Aorta (tissue), 5 donors: ENCODE measurements at regions not wholly inside any gene's neighbourhood (a gene's known extent, or its start where the extent isn't known, plus 50 kb on each side); places are given as distances from the start of the nearest gene placed in this dataset.

Experiments used
- ATAC-seq: fragments of 200-7000 bp; cut with Tn5 transposase; one replicate; pipeline ENCODE4 v1.9.1; 2022; ENCODE audit warnings: moderate library complexity; ENCODE audit not compliant: low FRiP score
- DNase-seq, 2 donors: peaks; one replicate each; pipeline ENCODE4 v3.0.0-alpha.2; 2020
- H3K27ac ChIP-seq, 2 donors: one replicate each; pipeline ENCODE4 v1.5.1; 2013; ENCODE audit warnings: low read length in 2 of 2, mild to moderate bottlenecking in 2 of 2, moderate library complexity in 2 of 2, control low read depth in 1 of 2, inconsistent platforms in 1 of 2, low read depth in 1 of 2
- H3K27me3 ChIP-seq, 2 donors: one replicate each; pipeline ENCODE4 v1.6.1; 2013; ENCODE audit warnings: control low read depth in 1 of 2, low read length in 1 of 2, mild to moderate bottlenecking in 1 of 2, moderate library complexity in 1 of 2; ENCODE audit not compliant: insufficient read depth in 2 of 2, control insufficient read depth in 1 of 2
- H3K36me3 ChIP-seq, 2 donors: one replicate each; pipeline ENCODE4 v1.6.1; 2013; ENCODE audit warnings: control low read depth in 1 of 2, low read length in 1 of 2, mild to moderate bottlenecking in 1 of 2; ENCODE audit not compliant: insufficient read depth in 2 of 2, control insufficient read depth in 1 of 2
- H3K4me1 ChIP-seq, 2 donors: one replicate each; pipeline ENCODE4 v1.6.1; 2013; ENCODE audit warnings: low read length in 2 of 2, control low read depth in 1 of 2, mild to moderate bottlenecking in 1 of 2, moderate library complexity in 1 of 2; ENCODE audit not compliant: insufficient read depth in 2 of 2, control insufficient read depth in 1 of 2
- H3K4me3 ChIP-seq, 2 donors: one replicate each; pipeline ENCODE4 v1.5.1; 2013; ENCODE audit warnings: low read length in 2 of 2, control low read depth in 1 of 2, mild to moderate bottlenecking in 1 of 2
- H3K9me3 ChIP-seq: one replicate; pipeline ENCODE4 v1.6.1; 2013; ENCODE audit warnings: mild to moderate bottlenecking, low read length; ENCODE audit not compliant: control insufficient read depth
- WGBS, 2 donors: extraction: QIAGEN DNeasy Blood & Tissue Kit; methylation state at CpG; one replicate each; pipeline ENCODE4 v1.1.7; 2013; 5-methylcytosine and 5-hydroxymethylcytosine counted together
- intact Hi-C, 2 donors: fragments of 100-400 bp; cut with DNase I; formaldehyde crosslinking; loops; one replicate each; pipeline versions ENCODE4 v1.14.2 to v1.15.0; 2022
- donor health status: healthy with polysubstance abuse.
- donor health status: Bipolar disorder and iron deficiency.
- donor health status: DM: no; HTN: no; CAD: no.
- donor health status: DM: no; HTN: no; CAD: no.
- donor health status: DM: yes; HTN: yes; CAD: no.

- 83 to 86% methylated on average over 1 of the region's 1 CpG for WGBS, 2 donors
- DNase-seq, result no peak
- Histone ChIP-seq H3K27me3 (no peaks in the 10 kb centered on the region), H3K4me1 (no peaks in the 10 kb centered on the region), H3K9me3 (no peaks in the 10 kb centered on the region), H3K27ac (no peak overlapping the region), H3K36me3 (no peaks in the 10 kb centered on the region), H3K4me3 (no peak overlapping the region)
- intact Hi-C loops, result no loop called here
- no peak for ATAC-seq
These were observed 204.9 kb upstream of the TRPM3 start for GRCh38 chr9:71326360-71326759.

- WGBS, 2 donors, result 97% methylated on average over 3 of the region's 3 CpGs
- no peaks in the 10 kb centered on the region for H3K36me3 ChIP-seq
- H3K27me3 ChIP-seq, result no peaks in the 10 kb centered on the region
- intact Hi-C loops, result no loop called here
- peaks cover 2% of the 10 kb centered on the region for H3K9me3 ChIP-seq
- H3K27ac ChIP-seq, result no peak overlapping the region
- H3K4me1 ChIP-seq, result no peaks in the 10 kb centered on the region
- ATAC-seq (no peak), DNase-seq (no peak)
- H3K4me3 ChIP-seq, result no peak overlapping the region
These were observed 201.9 kb upstream of the TRPM3 start for GRCh38 chr9:71323357-71323756.

GRCh38 chr9:71322311-71322710 lies 200.9 kb upstream of the TRPM3 start:
- H3K27me3 ChIP-seq, result no peaks in the 10 kb centered on the region
- H3K27ac ChIP-seq, result no peak overlapping the region
- H3K4me3 ChIP-seq, result no peak overlapping the region
- no peaks in the 10 kb centered on the region for H3K4me1 ChIP-seq
- WGBS, 2 donors, result 85 to 93% methylated on average over 3 of the region's 3 CpGs
- H3K36me3 ChIP-seq, result no peaks in the 10 kb centered on the region
- H3K9me3 ChIP-seq, result peaks cover 2% of the 10 kb centered on the region
- intact Hi-C loops, result no loop called here
- ATAC-seq, result no peak
- no peak for DNase-seq

GRCh38 chr9:71308454-71308853 lies 187.0 kb upstream of the TRPM3 start:
- Histone ChIP-seq H3K27ac (no peak overlapping the region), H3K36me3 (no peaks in the 10 kb centered on the region), H3K4me1 (no peaks in the 10 kb centered on the region), H3K9me3 (no peaks in the 10 kb centered on the region), H3K27me3 (no peaks in the 10 kb centered on the region), H3K4me3 (no peak overlapping the region)
- WGBS, 2 donors, result 68 to 76% methylated on average over 1 of the region's 1 CpG
- intact Hi-C loops, result loop anchor here in 1 of 2 donors (10.0 kb wide), 1 partner anchor 76 kb away; no protein-coding TSS in a partner anchor
- ATAC-seq (no peak), DNase-seq (no peak)

GRCh38 chr9:71306134-71306533 lies 184.7 kb upstream of the TRPM3 start:
- Histone ChIP-seq H3K4me1 (no peaks in the 10 kb centered on the region), H3K4me3 (no peak overlapping the region), H3K27me3 (no peaks in the 10 kb centered on the region), H3K27ac (no peak overlapping the region), H3K36me3 (no peaks in the 10 kb centered on the region), H3K9me3 (no peaks in the 10 kb centered on the region)
- DNase-seq (no peak), ATAC-seq (no peak)
- intact Hi-C loops, result loop anchor here in 1 of 2 donors (10.0 kb wide), 1 partner anchor 79 kb away; no protein-coding TSS in a partner anchor
- 78 to 79% methylated on average over 3 of the region's 3 CpGs for WGBS, 2 donors

- Histone ChIP-seq H3K27me3 (no peaks in the 10 kb centered on the region), H3K9me3 (no peaks in the 10 kb centered on the region), H3K4me1 (no peaks in the 10 kb centered on the region), H3K36me3 (no peaks in the 10 kb centered on the region), H3K4me3 (no peak overlapping the region), H3K27ac (no peak overlapping the region)
- DNase-seq (no peak), ATAC-seq (no peak)
- intact Hi-C loops, result loop anchor here in 1 of 2 donors (10.0 kb wide), 1 partner anchor 81 kb away; no protein-coding TSS in a partner anchor
- WGBS, 2 donors, result 62 to 70% methylated on average over 1 of the region's 1 CpG
These were observed 181.9 kb upstream of the TRPM3 start for GRCh38 chr9:71303351-71303750.

- Histone ChIP-seq H3K27ac (no peak overlapping the region), H3K9me3 (no peaks in the 10 kb centered on the region), H3K4me1 (no peaks in the 10 kb centered on the region), H3K27me3 (no peaks in the 10 kb centered on the region), H3K36me3 (no peaks in the 10 kb centered on the region), H3K4me3 (no peak overlapping the region)
- DNase-seq (no peak), ATAC-seq (no peak)
- intact Hi-C loops, result loop anchor here in 1 of 2 donors (10.0 kb wide), 1 partner anchor 82 kb away; no protein-coding TSS in a partner anchor
- WGBS, 2 donors, result 67 to 69% methylated on average over 5 of the region's 5 CpGs
These were observed 181.4 kb upstream of the TRPM3 start for GRCh38 chr9:71302776-71303175.

GRCh38 chr9:71295928-71296327 lies 174.5 kb upstream of the TRPM3 start:
- ATAC-seq (no peak), DNase-seq (no peak)
- H3K36me3 ChIP-seq, result no peaks in the 10 kb centered on the region
- no peaks in the 10 kb centered on the region for H3K27me3 ChIP-seq
- H3K4me1 ChIP-seq, result no peaks in the 10 kb centered on the region
- no peaks in the 10 kb centered on the region for H3K9me3 ChIP-seq
- no peak overlapping the region for H3K4me3 ChIP-seq
- H3K27ac ChIP-seq, result no peak overlapping the region
- 63 to 70% methylated on average over 3 of the region's 3 CpGs for WGBS, 2 donors
- intact Hi-C loops, result no loop called here

GRCh38 chr9:71286146-71286545 lies 164.7 kb upstream of the TRPM3 start:
- H3K27me3 ChIP-seq, result no peaks in the 10 kb centered on the region
- intact Hi-C loops, result no loop called here
- no peaks in the 10 kb centered on the region for H3K9me3 ChIP-seq
- WGBS, 2 donors, result 90 to 92% methylated on average over 4 of the region's 4 CpGs
- no peak overlapping the region for H3K4me3 ChIP-seq
- no peak for DNase-seq
- no peak for ATAC-seq
- H3K4me1 ChIP-seq, result peaks cover 0 to 2% of the 10 kb centered on the region in 2 donors
- no peaks in the 10 kb centered on the region for H3K36me3 ChIP-seq
- no peak overlapping the region for H3K27ac ChIP-seq
